DMS153 treated with DMSO at 0.1 percent for 48 hours (cell line): ENCODE measurements at regions not wholly inside any gene's neighbourhood (a gene's known extent, or its start where the extent isn't known, plus 50 kb on each side); places are given as distances from the start of the nearest gene placed in this dataset.
"Not testable (repeated sequence)": the region's sequence is repeated elsewhere in the genome, so short reads cannot be mapped to it uniquely, and the experiment has no call there.

Experiments
- DNase-seq: peaks from one replicate; lab custom pipeline; 2025; ENCODE audit not compliant: unreplicated experiment; lab: John Stamatoyannopoulos, UW

- no peak for DNase-seq
Observed at GRCh38 chr22:25281675-25282345, 62.4 kb downstream of the CRYBB2 start.

- no peak for DNase-seq
Observed at GRCh38 chr22:25282346-25282670, 62.9 kb downstream of the CRYBB2 start.

- no peak for DNase-seq
Observed at GRCh38 chr22:25282671-25283561, 63.5 kb downstream of the CRYBB2 start.

DNA sequence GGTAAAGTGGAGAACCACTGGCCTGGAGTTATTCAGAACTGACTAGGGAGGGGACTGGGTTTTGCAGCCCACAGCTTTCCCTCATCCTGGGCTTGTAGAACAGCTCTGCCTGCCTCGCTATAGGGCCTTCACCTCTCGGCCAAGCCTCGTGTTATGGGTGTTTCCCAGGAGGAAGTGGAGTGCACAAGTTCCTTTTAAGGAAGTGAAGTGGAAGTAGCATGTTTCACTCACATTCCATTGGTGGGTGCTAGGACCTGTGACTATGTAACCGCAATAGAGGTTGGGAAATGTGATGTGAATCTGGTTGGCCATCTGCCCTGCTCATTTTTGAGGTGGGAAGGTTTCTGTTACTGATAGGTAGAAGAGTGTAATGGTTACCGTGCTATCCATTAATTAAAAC lies 69.0 kb downstream of the CRYBB2 start:
- not testable (repeated sequence) for DNase-seq

- DNase-seq, result not testable (repeated sequence)
Observed at GRCh38 chr22:25301912-25302311, 82.5 kb downstream of the CRYBB2 start.

DNA sequence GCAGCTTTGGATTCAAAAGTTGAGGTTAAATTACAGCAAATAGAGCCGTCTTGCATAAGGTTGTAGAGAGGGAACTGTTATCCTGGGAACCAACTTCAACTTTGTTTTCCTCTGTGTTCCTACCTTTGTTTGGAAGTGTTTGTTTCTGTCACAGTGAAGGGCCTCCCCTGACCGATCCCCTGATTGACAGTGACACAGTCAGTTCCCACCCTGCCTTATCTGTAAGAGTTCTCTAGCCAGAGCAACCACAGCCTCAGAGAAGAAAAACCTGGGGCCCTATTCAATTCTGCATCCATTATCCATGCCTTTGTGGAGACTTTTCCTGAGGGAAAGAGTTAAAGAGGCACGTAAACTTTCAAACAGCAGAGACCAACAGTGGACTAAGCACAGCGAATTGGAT lies 90.1 kb downstream of the CRYBB2 start:
- DNase-seq, result not testable (repeated sequence)

GRCh38 chr22:25311924-25312323 lies 92.5 kb downstream of the CRYBB2 start:
- DNase-seq, result not testable (repeated sequence)

DNA sequence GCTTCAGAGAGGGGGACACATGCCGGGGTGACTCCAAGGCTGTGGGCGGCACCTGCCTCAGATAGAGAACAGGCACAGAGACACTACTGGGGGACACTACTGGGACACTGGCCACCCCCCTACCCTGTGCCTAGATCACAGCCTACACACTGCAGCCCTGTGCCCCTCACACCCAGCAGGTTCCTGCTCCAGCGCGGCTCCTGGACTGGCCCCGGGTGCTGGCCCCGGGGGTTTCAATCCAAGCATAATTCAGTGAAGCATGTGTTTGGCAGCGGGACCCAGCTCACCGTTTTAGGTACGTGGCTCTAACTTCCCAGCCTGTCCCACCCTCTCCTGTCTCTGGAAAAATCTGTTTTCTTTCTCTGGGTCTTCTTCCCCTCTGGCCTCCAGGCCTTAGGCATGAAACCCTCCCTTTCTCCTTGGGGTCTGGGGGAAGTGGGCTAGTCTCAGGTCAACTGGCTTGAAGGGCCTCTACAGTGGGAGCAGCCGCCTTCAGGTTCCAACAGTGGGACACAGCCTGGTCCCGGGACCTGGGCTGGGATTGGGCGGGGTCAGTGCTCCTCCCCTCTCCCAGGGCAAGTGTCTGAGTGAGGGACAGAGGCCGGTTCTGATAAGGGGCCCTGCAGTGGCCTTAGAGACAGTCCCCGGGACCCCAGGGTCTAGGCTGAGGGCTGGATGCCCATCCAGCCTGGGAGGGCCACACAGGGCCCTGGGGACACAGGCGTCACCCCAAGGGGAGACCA lies 98.8 kb downstream of the CRYBB2 start:
- DNase-seq, result no peak

- no peak for DNase-seq
Observed at GRCh38 chr22:25327018-25327755, 107.7 kb downstream of the CRYBB2 start.

DNA sequence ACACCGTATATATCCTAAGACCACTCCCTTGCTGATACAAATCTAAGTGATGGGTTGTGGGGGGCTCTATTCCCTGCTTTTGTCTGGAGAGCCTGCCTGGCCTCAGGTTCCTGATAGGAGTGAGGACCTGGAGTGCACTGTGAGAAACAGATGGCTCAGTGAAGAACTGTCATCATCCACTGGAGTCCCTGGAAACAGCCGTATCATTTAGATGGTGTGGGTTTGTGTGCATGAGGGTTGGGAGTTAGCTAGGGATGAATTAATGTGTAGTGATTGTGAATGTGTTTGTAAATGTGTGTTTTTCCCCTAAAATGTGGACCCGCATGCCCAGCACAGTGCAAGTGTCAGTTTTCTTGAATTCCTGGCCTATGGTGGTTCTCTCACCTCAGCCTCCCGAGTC lies 111.6 kb downstream of the CRYBB2 start:
- no peak for DNase-seq

GRCh38 chr22:25331911-25332310 lies 112.5 kb downstream of the CRYBB2 start:
- DNase-seq, result not testable (repeated sequence)

- no peak for DNase-seq
Observed at GRCh38 chr22:25332386-25332785, 112.9 kb downstream of the CRYBB2 start.

- DNase-seq, result no peak
Observed at GRCh38 chr22:25334162-25334490, 114.7 kb downstream of the CRYBB2 start.

DNA sequence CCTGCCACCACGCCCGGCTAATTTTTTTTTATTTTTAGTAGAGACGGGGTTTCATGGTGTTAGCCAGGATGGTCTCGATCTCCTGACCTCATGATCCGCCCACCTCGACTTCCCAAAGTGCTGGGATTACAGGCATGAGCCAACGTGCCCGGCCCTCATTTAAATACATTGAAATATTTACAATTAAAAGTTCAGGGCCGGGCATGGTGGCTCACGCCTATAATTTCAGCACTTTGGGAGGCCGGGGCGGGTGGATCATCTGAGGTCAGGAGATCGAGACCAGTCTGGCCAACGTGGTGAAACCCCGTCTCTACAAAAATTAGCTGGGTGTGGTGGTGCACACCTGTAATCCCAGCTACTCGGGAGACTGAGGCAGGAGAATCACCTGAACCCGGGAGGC lies 115.2 kb downstream of the CRYBB2 start:
- DNase-seq, result not testable (repeated sequence)

DNA sequence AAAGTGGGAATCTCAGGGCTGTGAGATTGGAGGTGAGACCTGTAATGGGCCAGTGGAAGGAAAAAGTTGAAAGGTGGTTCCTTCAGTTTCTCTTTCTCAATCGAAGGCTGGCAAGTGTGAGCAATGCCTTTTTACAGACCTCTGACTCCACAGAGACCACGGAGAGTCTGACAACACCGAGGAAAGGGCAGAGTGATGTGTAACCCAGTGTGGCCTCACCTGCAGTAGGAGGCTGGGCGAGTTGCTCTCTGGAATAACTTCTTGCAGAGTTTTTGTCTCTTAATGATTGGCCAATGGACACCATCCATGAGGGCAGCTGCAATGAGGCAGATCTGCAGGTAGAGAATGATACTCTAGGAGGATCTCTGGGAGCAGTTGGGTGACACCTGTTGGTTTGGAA lies 115.8 kb downstream of the CRYBB2 start:
- DNase-seq, result not testable (repeated sequence)

DNA sequence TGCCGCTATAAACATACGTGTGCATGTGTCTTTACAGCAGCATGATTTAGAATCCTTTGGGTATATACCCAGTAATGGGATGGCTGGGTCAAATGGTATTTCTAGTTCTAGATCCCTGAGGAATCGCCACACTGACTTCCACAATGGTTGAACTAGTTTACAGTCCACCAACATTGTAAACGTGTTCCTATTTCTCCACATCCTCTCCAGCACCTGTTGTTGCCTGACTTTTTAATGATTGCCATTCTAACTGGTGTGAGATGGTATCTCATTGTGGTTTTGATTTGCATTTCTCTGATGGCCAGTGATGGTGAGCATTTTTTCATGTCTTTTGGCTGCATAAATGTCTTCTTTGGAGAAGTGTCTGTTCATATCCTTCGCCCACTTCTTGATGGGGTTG lies 121.1 kb downstream of the CRYBB2 start:
- not testable (repeated sequence) for DNase-seq

- not testable (repeated sequence) for DNase-seq
Observed at GRCh38 chr22:25344366-25344765, 124.9 kb downstream of the CRYBB2 start.

DNA sequence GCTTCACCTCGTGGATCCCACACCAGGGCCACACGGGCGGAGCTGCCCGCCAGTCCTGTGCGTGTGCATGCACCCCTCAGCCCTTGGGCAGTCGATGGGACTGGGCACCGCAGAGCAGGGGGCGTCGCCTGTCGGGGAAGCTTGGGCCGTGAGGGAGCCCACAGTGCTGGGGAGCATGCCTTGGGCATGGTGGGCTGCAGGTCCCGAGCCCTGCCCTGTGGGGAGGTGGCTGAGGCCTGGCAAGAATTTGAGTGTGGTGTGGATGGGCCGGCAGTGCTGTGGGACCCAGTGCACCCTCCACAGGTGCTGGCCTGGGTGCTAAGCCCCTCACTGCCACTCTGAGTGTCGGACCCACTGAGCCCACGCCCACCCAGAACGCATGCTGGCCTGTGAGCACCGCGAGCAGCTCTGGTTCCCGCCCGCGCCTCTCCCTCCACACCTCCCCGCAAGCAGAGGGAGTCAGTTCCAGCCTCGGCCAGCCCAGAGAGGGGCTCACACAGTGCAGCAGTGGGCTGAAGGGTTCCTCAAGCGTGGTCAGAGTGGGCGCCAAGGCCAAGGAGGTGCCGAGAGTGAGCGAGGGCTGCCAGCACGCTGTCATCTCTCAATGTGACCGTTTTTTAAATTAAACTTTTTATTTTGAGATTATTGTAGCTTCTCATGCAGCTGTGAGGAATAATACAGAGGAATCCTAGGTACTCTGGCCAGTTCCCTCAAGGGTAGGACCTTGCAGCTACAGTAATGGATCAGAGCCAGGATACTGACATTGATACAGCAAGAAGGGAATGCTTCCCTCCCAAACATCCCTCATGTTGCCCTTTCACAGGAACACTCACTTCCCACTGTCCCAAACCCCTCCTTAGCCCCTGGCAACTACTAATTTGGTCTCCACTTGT lies 127.7 kb downstream of the CRYBB2 start:
- no peak for DNase-seq

DNA sequence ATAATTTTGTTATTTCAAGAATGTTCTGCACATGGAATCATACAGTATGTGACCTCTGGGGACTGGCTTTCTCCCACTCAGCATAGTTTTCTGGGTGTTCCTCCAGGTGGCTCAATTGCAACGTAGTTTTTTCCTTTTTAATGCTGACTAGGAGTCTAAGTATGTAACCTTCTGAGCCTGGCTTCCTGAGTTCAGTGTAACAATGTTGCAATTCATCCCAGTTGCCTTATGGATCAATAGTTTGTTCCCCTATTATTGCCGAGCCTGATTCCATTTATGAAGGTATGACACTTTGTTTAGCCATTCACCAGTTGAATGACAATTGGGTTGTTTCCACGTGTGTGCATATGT lies 128.3 kb downstream of the CRYBB2 start:
- DNase-seq, result no peak

DNA sequence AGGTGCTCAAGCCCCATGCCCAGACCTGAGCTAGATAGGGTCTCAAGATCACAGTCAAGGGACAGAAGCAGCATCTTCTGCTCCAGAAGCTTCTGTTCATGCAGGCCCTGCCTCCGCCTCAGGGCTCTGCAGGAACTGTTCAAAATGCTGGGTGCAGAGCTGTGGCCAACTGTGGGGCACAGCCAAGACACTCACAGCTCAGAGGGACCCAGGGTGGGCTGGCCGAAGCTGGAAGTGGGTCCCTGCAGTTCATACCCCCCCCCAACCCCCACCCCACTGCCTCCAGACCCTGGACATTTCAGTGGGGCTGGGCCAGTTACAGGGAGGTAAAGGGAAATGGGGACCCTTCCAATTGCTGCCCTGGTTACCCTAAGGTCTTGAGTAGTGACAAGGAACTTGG lies 129.0 kb downstream of the CRYBB2 start:
- DNase-seq, result no peak
